ENCODE measurements at regions not wholly inside any gene's neighbourhood (a gene's known extent, or its start where the extent isn't known, plus 50 kb on each side); places are given as distances from the start of the nearest gene placed in this dataset.

DNA sequence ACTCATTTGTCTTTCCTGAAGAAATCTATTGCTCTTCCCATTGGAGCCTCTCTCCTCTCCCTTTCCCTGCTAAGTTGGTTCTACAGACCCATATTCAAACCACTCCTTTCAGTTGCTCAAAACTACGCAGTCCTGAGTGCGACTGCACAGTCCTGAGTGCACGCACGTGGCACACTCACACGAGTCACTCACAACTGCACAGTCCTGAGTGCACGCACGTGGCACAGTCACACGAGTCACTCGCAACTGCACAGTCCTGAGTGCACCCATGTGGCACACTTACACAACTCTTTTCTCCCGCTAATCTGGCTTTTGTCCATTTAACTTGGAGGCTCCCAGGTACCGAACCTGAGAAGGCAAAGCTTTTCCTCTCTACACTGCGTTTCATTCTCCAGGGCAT is 159.7 kb downstream of the RNASET2 start:
- no peak for TF ChIP-seq POLR2A (IDR thresholded peaks at IDR 0.05)
- TF ChIP-seq, protein P1, sequence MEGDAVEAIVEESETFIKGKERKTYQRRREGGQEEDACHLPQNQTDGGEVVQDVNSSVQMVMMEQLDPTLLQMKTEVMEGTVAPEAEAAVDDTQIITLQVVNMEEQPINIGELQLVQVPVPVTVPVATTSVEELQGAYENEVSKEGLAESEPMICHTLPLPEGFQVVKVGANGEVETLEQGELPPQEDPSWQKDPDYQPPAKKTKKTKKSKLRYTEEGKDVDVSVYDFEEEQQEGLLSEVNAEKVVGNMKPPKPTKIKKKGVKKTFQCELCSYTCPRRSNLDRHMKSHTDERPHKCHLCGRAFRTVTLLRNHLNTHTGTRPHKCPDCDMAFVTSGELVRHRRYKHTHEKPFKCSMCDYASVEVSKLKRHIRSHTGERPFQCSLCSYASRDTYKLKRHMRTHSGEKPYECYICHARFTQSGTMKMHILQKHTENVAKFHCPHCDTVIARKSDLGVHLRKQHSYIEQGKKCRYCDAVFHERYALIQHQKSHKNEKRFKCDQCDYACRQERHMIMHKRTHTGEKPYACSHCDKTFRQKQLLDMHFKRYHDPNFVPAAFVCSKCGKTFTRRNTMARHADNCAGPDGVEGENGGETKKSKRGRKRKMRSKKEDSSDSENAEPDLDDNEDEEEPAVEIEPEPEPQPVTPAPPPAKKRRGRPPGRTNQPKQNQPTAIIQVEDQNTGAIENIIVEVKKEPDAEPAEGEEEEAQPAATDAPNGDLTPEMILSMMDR (IDR thresholded peaks at IDR 0.05): no peak
